ENCODE measurements at regions not wholly inside any gene's neighbourhood (a gene's known extent, or its start where the extent isn't known, plus 50 kb on each side); places are given as distances from the start of the nearest gene placed in this dataset.

GRCh38 chr6:71733970-71734899 is 152.1 kb upstream of the RIMS1 start:
- H3K27ac ChIP-seq = no peak overlapping the region
- no peak for TF ChIP-seq CTCF (IDR thresholded peaks at IDR 0.05)
- no peak for TF ChIP-seq POLR2A (IDR thresholded peaks at IDR 0.05)
- TF ChIP-seq POLR2AphosphoS5 (IDR thresholded peaks at IDR 0.05) = no peak
- H3K4me3 ChIP-seq = no peak overlapping the region
- no peaks in the 10 kb centered on the region for H3K27me3 ChIP-seq (replicated peaks; ENCODE audit: insufficient read depth)
- H3K36me3 ChIP-seq = no peaks in the 10 kb centered on the region
- no peaks in the 10 kb centered on the region for H3K9me3 ChIP-seq
- intact Hi-C loops (cut with DNase I) = no loop called here
- WGBS = 55% methylated on average over 1 of the region's 1 CpG
- no peak for DNase-seq (ENCODE audit: low spot score)
- no peaks in the 10 kb centered on the region for H3K4me1 ChIP-seq (replicated peaks)

GRCh38 chr6:71737953-71738352 is 148.4 kb upstream of the RIMS1 start:
- Histone ChIP-seq H3K4me1 (replicated peaks) (no peaks in the 10 kb centered on the region), H3K27me3 (replicated peaks; ENCODE audit: insufficient read depth) (no peaks in the 10 kb centered on the region), H3K27ac (no peak overlapping the region), H3K36me3 (no peaks in the 10 kb centered on the region), H3K4me3 (no peak overlapping the region), H3K9me3 (no peaks in the 10 kb centered on the region)
- TF ChIP-seq CTCF (IDR thresholded peaks at IDR 0.05) (no peak), POLR2A (IDR thresholded peaks at IDR 0.05) (no peak), POLR2AphosphoS5 (IDR thresholded peaks at IDR 0.05) (no peak)
- intact Hi-C loops (cut with DNase I) = no loop called here
- no peak for DNase-seq (ENCODE audit: low spot score)
- WGBS = 85% methylated on average over 1 of the region's 1 CpG

- Histone ChIP-seq H3K27ac (no peak overlapping the region), H3K4me1 (replicated peaks) (no peaks in the 10 kb centered on the region), H3K27me3 (replicated peaks; ENCODE audit: insufficient read depth) (no peaks in the 10 kb centered on the region), H3K4me3 (no peak overlapping the region), H3K36me3 (no peaks in the 10 kb centered on the region), H3K9me3 (no peaks in the 10 kb centered on the region)
- intact Hi-C loops (cut with DNase I) = no loop called here
- WGBS = 51% methylated on average over 5 of the region's 5 CpGs
- DNase-seq (ENCODE audit: low spot score) = no peak
- TF ChIP-seq POLR2AphosphoS5 (IDR thresholded peaks at IDR 0.05) (no peak), CTCF (IDR thresholded peaks at IDR 0.05) (no peak), POLR2A (IDR thresholded peaks at IDR 0.05) (no peak)
Measured at GRCh38 chr6:71745525-71745924, 140.8 kb upstream of the RIMS1 start.

GRCh38 chr6:71766146-71766760 is 120.1 kb upstream of the RIMS1 start:
- Histone ChIP-seq H3K27ac (no peak overlapping the region), H3K4me3 (no peak overlapping the region), H3K36me3 (no peaks in the 10 kb centered on the region), H3K4me1 (replicated peaks) (no peaks in the 10 kb centered on the region), H3K9me3 (no peaks in the 10 kb centered on the region), H3K27me3 (replicated peaks; ENCODE audit: insufficient read depth) (no peaks in the 10 kb centered on the region)
- DNase-seq (ENCODE audit: low spot score) = no peak
- TF ChIP-seq POLR2AphosphoS5 (IDR thresholded peaks at IDR 0.05) (no peak), POLR2A (IDR thresholded peaks at IDR 0.05) (no peak), CTCF (IDR thresholded peaks at IDR 0.05) (no peak)
- intact Hi-C loops (cut with DNase I) = no loop called here
- 36% methylated on average over 2 of the region's 2 CpGs for WGBS

Data from prostate gland (tissue), 2 donors.